K562 (cell line): ENCODE measurements at regions not wholly inside any gene's neighbourhood (a gene's known extent, or its start where the extent isn't known, plus 50 kb on each side); places are given as distances from the start of the nearest gene placed in this dataset.

Experiments used
- ATAC-seq: fragments of 200-7000 bp; cut with Tn5 transposase; 3 replicates; pipeline ENCODE4 v1.9.1; 2020; ENCODE audit warnings: moderate library complexity
- BruUV-seq: library from RNA; stranded (reverse); fragments of 400-500 nt; replicated peaks from 2 replicates; lab custom pipeline; 2021; lab: Mats Ljungman, UMichigan
- CTCF ChIA-PET: fragments of 300-600 bp; formaldehyde crosslinking; extraction: SDS; loops from one replicate; lab custom pipeline; 2021; ENCODE audit warnings: low intra/inter-chr PET ratio; lab: Yijun Ruan, JAX
- POLR2A ChIA-PET: fragments of 300-600, 350-650 bp; sonication (Branson Sonifier 250); formaldehyde crosslinking; extraction: SDS; loops from one replicate; lab custom pipeline; 2021; ENCODE audit warnings: antibody characterized with exemption, inconsistent platforms; lab: Yijun Ruan, JAX
- DNase-seq, 4 experiments: peaks; one replicate each; pipeline versions ENCODE4 v3.0.0 to v3.0.0-alpha.2; 2011 to 2018; ENCODE audit warnings: low spot score in 3 of 4, mixed read lengths in 3 of 4; ENCODE audit errors: extremely low read depth in 1 of 4
- FAIRE-seq: peaks from 2 replicates; lab custom pipeline; 2011; peaks lifted over from hg19 to GRCh38; lab: Jason Lieb, UNC
- H2AFZ ChIP-seq: 2 replicates; pipeline ENCODE4 v1.6.0; 2011; ENCODE audit warnings: low read depth, low read length, control low read depth, inconsistent platforms
- H3K27ac ChIP-seq: fragments of 200-600 bp; 3 replicates; pipeline ENCODE4 v1.8.0; 2011; ENCODE audit warnings: low read depth, mild to moderate bottlenecking, control low read depth, inconsistent platforms, low read length, moderate library complexity, mixed read lengths; ENCODE audit errors: extremely low read depth
- H3K27me3 ChIP-seq, 2 experiments: fragments of 300-600 bp in 1 of 2; 2 replicates in 1 of 2; 3 replicates in 1 of 2; pipeline versions ENCODE4 v1.6.0 to v1.8.0; 2011; ENCODE audit warnings: inconsistent platforms in 2 of 2, low read length in 2 of 2, mild to moderate bottlenecking in 1 of 2, mixed read lengths in 1 of 2, moderate library complexity in 1 of 2; ENCODE audit not compliant: control insufficient read depth in 2 of 2, insufficient read depth in 2 of 2
- H3K36me3 ChIP-seq: fragments of 300-600 bp; 3 replicates; pipeline ENCODE4 v1.8.0; 2011; ENCODE audit warnings: mild to moderate bottlenecking, low read length, inconsistent platforms; ENCODE audit not compliant: control insufficient read depth, insufficient read depth
- H3K4me1 ChIP-seq, 2 experiments: fragments of 200-600 bp in 1 of 2; replicated peaks in 1 of 2; 2 replicates in 1 of 2; 3 replicates in 1 of 2; pipeline versions ENCODE4 v1.5.1 to v1.8.0; 2011; ENCODE audit warnings: inconsistent platforms in 2 of 2, low read length in 2 of 2, mild to moderate bottlenecking in 1 of 2, mixed read lengths in 1 of 2, moderate library complexity in 1 of 2; ENCODE audit not compliant: control insufficient read depth in 2 of 2, insufficient read depth in 2 of 2
- H3K4me2 ChIP-seq: 2 replicates; pipeline ENCODE4 v1.6.1; 2011; ENCODE audit warnings: low read length, control low read depth, inconsistent platforms, mixed read lengths; ENCODE audit not compliant: insufficient read depth
- H3K4me3 ChIP-seq: fragments of 200-600 bp; sonication (generic), shearing (Covaris generic); 2 replicates; pipeline ENCODE4 v1.5.1; 2016; ENCODE audit warnings: control low read depth, inconsistent platforms
- H3K79me2 ChIP-seq: fragments of 200-600 bp; 3 replicates; pipeline ENCODE4 v1.8.0; 2011; ENCODE audit warnings: low read length, inconsistent platforms; ENCODE audit not compliant: control insufficient read depth, insufficient read depth
- H3K9ac ChIP-seq, 2 experiments: 2 replicates each; pipeline versions ENCODE4 v1.6.0 to v1.6.1; 2011; ENCODE audit warnings: low read depth in 2 of 2, low read length in 2 of 2, control low read depth in 1 of 2, inconsistent platforms in 1 of 2, mild to moderate bottlenecking in 1 of 2, mixed read lengths in 1 of 2; ENCODE audit not compliant: insufficient read depth in 1 of 2
- H3K9me1 ChIP-seq: one replicate; pipeline ENCODE4 v1.6.0; 2011; ENCODE audit warnings: inconsistent platforms, mild to moderate bottlenecking, low read length, moderate library complexity; ENCODE audit not compliant: control insufficient read depth, insufficient read depth
- H3K9me3 ChIP-seq: replicated peaks from 2 replicates; pipeline ENCODE4 v1.5.1; 2011; ENCODE audit warnings: low read depth, low read length, inconsistent platforms; ENCODE audit not compliant: control insufficient read depth, insufficient read depth
- H4K20me1 ChIP-seq: replicated peaks from 2 replicates; pipeline ENCODE4 v1.6.1; 2011; ENCODE audit warnings: low read length, inconsistent platforms, mixed read lengths; ENCODE audit not compliant: control insufficient read depth, insufficient read depth
- BRD9 ChIP-seq: fragments of 450-650 bp; IDR thresholded peaks from 2 replicates; pipeline ENCODE4 v1.6.1; 2018; ENCODE audit warnings: low read depth; ENCODE audit not compliant: partially characterized antibody
- COPS2 ChIP-seq: fragments of 450-650 bp; conservative IDR thresholded peaks from 2 replicates; pipeline ENCODE4 v1.6.1; 2016; ENCODE audit warnings: mild to moderate bottlenecking, moderate library complexity
- FOXA3 ChIP-seq, 2 experiments: fragments of 450-650 bp in 1 of 2; sonication (generic) in 1 of 2; formaldehyde crosslinking; IDR thresholded peaks in 1 of 2; conservative IDR thresholded peaks in 1 of 2; 2 replicates each; pipeline versions ENCODE4 v1.4.0 to v1.8.0; 2020 to 2022; ENCODE audit warnings: mild to moderate bottlenecking in 2 of 2, missing genetic modification reagents in 1 of 2
- HDAC1 ChIP-seq, 2 experiments: fragments of 450-650 bp; IDR thresholded peaks; 2 replicates each; pipeline ENCODE4 v1.6.1; 2016 to 2017; ENCODE audit warnings: inconsistent platforms in 1 of 2, mild to moderate bottlenecking in 1 of 2, moderate library complexity in 1 of 2
- HNRNPUL1 ChIP-seq: fragments of 200-400 bp; formaldehyde crosslinking; IDR thresholded peaks from 2 replicates; pipeline ENCODE4 v1.6.1; 2017; ENCODE audit warnings: low read length
- MYNN ChIP-seq, 2 experiments: sonication (generic); formaldehyde crosslinking in 1 of 2; IDR thresholded peaks; 2 replicates each; pipeline versions ENCODE4 v1.5.0 to v1.6.1; 2016 to 2020; ENCODE audit warnings: antibody characterized with exemption in 1 of 2, missing genetic modification reagents in 1 of 2
- NR2C1 ChIP-seq, 2 experiments: fragments of 450-650 bp; IDR thresholded peaks; 2 replicates each; pipeline ENCODE4 v1.6.1; 2017; ENCODE audit warnings: mild to moderate bottlenecking in 2 of 2, antibody characterized with exemption in 1 of 2, inconsistent platforms in 1 of 2, missing compliant biosample characterization in 1 of 2, missing genetic modification characterization in 1 of 2
- SIRT6 ChIP-seq: IDR thresholded peaks from one replicate; pipeline ENCODE4 v1.6.1; 2012; ENCODE audit warnings: low read depth, mild to moderate bottlenecking, control low read depth, inconsistent platforms, low read length, moderate library complexity
- SMARCB1 ChIP-seq: IDR thresholded peaks from 2 replicates; pipeline ENCODE4 v1.6.1; 2011; ENCODE audit warnings: improper control_type of control experiment, low read depth; ENCODE audit not compliant: insufficient read length
- ZNF408 ChIP-seq: fragments of 250-450 bp; sonication (Bioruptor Pico); IDR thresholded peaks from 2 replicates; pipeline ENCODE4 v1.4.0; 2020; ENCODE audit warnings: low read depth, mild to moderate bottlenecking, moderate library complexity
- ZNF436 ChIP-seq: fragments of 250-450, 450-650 bp; sonication (Bioruptor Pico); formaldehyde crosslinking; IDR thresholded peaks from 2 replicates; pipeline ENCODE4 v1.7.0; 2020; ENCODE audit warnings: mild to moderate bottlenecking
- WGBS: fragments of 100-300 bp; shearing (Covaris generic); methylation state at CpG from one replicate; pipeline ENCODE4 v1.1.6; 2016; ENCODE audit warnings: low coverage, mixed read lengths; ENCODE audit not compliant: insufficient coverage; ENCODE audit errors: missing lambda C conversion rate; 5-methylcytosine and 5-hydroxymethylcytosine counted together
- in situ Hi-C: fragments of 300-500 bp; cut with MboI; formaldehyde crosslinking; loops from 4 replicates; pipeline ENCODE4 v1.15.0; 2018; ENCODE audit warnings: inconsistent platforms, mixed read lengths
- intact Hi-C: fragments of 100-400 bp; cut with micrococcal nuclease; formaldehyde crosslinking; loops from 2 replicates; pipeline ENCODE4 v1.14.2; 2022

GRCh38 chr13:106241974-106242953, 293.2 kb downstream of the EFNB2 start:
- 0% methylated on average over 10 of the region's 10 CpGs for WGBS
- TF ChIP-seq SIRT6: no peak
- TF ChIP-seq ZNF408 (CRISPR knock-in tag): no peak
- TF ChIP-seq HNRNPUL1: no peak
- no peak for TF ChIP-seq MYNN (IDR thresholded peaks at IDR 0.05)
- no peak for TF ChIP-seq MYNN (CRISPR knock-in tag; IDR thresholded peaks at IDR 0.05)
- Histone ChIP-seq H3K9me1 (no peaks in the 10 kb centered on the region), H3K9ac (no peak overlapping the region), H3K27ac (no peak overlapping the region), H3K4me1 (no peaks in the 10 kb centered on the region), H3K27me3 (no peaks in the 10 kb centered on the region), H4K20me1 (no peaks in the 10 kb centered on the region), H3K36me3 (no peaks in the 10 kb centered on the region), H3K4me2 (no peak overlapping the region), H3K9me3 (no peaks in the 10 kb centered on the region), H3K4me3 (no peak overlapping the region), H2AFZ (no peak overlapping the region), H3K79me2 (no peaks in the 10 kb centered on the region)
- POLR2A ChIA-PET: no interaction called here
- CTCF ChIA-PET: no interaction called here
- ATAC-seq (no peak), DNase-seq (no peak), FAIRE-seq (no peak)
- intact Hi-C loops (no loop called here), in situ Hi-C loops (no loop called here)
- no TSS peak for BruUV-seq

- H3K27me3 ChIP-seq: no peaks in the 10 kb centered on the region
- H3K4me1 ChIP-seq: no peaks in the 10 kb centered on the region
- no peak for ATAC-seq
- no peaks in the 10 kb centered on the region for H3K36me3 ChIP-seq
- no peak for FAIRE-seq
- H4K20me1 ChIP-seq: no peaks in the 10 kb centered on the region
- no peaks in the 10 kb centered on the region for H3K79me2 ChIP-seq
- ChIA-PET POLR2A (no interaction called here), CTCF (no interaction called here)
- no TSS peak for BruUV-seq
- no peak overlapping the region for H3K4me3 ChIP-seq
- no peak overlapping the region for H3K27ac ChIP-seq
- no peak overlapping the region for H3K9ac ChIP-seq
- no peak for DNase-seq
- no peaks in the 10 kb centered on the region for H3K9me3 ChIP-seq
- H2AFZ ChIP-seq: no peak overlapping the region
- intact Hi-C loops (no loop called here), in situ Hi-C loops (no loop called here)
- TF ChIP-seq HDAC1 (IDR thresholded peaks at IDR 0.05) (no peak), NR2C1 (IDR thresholded peaks at IDR 0.05) (no peak), NR2C1 (tag; IDR thresholded peaks at IDR 0.05) (no peak), FOXA3 (CRISPR knock-in tag; conservative IDR thresholded peaks at IDR 0.05 in 1 of 2, IDR thresholded peaks at IDR 0.05 in 1 of 2) (no peak), ZNF436 (no peak), SMARCB1 (no peak), COPS2 (no peak), BRD9 (no peak)
- no peak overlapping the region for H3K4me2 ChIP-seq
- WGBS: 0% methylated on average over 4 of the region's 8 CpGs
- no peaks in the 10 kb centered on the region for H3K9me1 ChIP-seq
Measured at GRCh38 chr13:106238690-106239089, 296.8 kb downstream of the EFNB2 start.
